ENCODE measurements at regions not wholly inside any gene's neighbourhood (a gene's known extent, or its start where the extent isn't known, plus 50 kb on each side); places are given as distances from the start of the nearest gene placed in this dataset.

DNA sequence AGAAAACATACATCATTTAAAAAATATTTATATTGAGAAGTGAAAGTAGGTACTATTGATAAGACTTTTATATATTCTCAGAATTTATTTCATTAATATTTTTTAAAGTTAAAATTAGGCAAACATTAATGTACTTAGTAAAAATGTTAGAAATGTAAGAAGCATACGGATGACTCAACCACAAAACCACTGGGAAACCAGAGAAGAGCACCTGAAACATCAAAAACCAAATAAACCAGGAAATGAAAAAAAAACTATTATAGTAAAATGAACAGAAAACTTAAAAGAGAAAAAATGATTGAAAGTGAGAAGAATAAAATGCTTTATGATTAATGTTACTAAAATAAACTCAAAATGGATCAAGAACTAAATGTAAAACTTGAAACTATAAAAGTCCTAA, 233.2 kb upstream of the DAB2 start:
- H2AFZ ChIP-seq (ENCODE audit: control insufficient read depth, low read length) = no peak overlapping the region
- H4K20me1 ChIP-seq (ENCODE audit: control insufficient read depth, extremely low read depth, insufficient read depth, low read length) = no peaks in the 10 kb centered on the region
- H3K4me1 ChIP-seq (ENCODE audit: control insufficient read depth, extremely low read depth, insufficient read depth, low read length) = peaks cover 5% of the 10 kb centered on the region
- H3K79me2 ChIP-seq (ENCODE audit: control insufficient read depth, insufficient read depth, low read length) = no peaks in the 10 kb centered on the region
- H3K27ac ChIP-seq (ENCODE audit: control insufficient read depth, insufficient read depth, low read length) = no peak overlapping the region
- dilution Hi-C loops (cut with MboI; ENCODE audit: extremely low pct_ligation_motif_present, low sequenced_read_pairs) = no loop called here
- no peaks in the 10 kb centered on the region for H3K27me3 ChIP-seq (ENCODE audit: control insufficient read depth, extremely low read depth, insufficient read depth, low read length)
- TF ChIP-seq EZH2 (IDR thresholded peaks at IDR 0.05; ENCODE audit: low read length) = no peak
- TF ChIP-seq, protein P1, sequence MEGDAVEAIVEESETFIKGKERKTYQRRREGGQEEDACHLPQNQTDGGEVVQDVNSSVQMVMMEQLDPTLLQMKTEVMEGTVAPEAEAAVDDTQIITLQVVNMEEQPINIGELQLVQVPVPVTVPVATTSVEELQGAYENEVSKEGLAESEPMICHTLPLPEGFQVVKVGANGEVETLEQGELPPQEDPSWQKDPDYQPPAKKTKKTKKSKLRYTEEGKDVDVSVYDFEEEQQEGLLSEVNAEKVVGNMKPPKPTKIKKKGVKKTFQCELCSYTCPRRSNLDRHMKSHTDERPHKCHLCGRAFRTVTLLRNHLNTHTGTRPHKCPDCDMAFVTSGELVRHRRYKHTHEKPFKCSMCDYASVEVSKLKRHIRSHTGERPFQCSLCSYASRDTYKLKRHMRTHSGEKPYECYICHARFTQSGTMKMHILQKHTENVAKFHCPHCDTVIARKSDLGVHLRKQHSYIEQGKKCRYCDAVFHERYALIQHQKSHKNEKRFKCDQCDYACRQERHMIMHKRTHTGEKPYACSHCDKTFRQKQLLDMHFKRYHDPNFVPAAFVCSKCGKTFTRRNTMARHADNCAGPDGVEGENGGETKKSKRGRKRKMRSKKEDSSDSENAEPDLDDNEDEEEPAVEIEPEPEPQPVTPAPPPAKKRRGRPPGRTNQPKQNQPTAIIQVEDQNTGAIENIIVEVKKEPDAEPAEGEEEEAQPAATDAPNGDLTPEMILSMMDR (optimal IDR thresholded peaks at IDR 0.05 in 1 of 3, IDR thresholded peaks at IDR 0.05 in 1 of 3, conservative IDR thresholded peaks at IDR 0.05 in 1 of 3; ENCODE audit: extremely low read depth in 1 of 3, insufficient read depth in 2 of 3, low read length in 3 of 3) = no peak
- no peak overlapping the region for H3K9ac ChIP-seq (ENCODE audit: control insufficient read depth, extremely low read depth, insufficient read depth, low read length)
- FAIRE-seq (no peak), DNase-seq (ENCODE audit: low read depth, low spot score) (no peak)
- H3K9me1 ChIP-seq (ENCODE audit: control insufficient read depth, extremely low read depth, insufficient read depth, low read length) = no peaks in the 10 kb centered on the region
- H3K4me2 ChIP-seq (ENCODE audit: control insufficient read depth, extremely low read depth, insufficient read depth, low read depth, low read length) = no peak overlapping the region
- no peaks in the 10 kb centered on the region for H3K9me3 ChIP-seq (ENCODE audit: control insufficient read depth, low read depth, low read length)
- no peak overlapping the region for H3K4me3 ChIP-seq (ENCODE audit: control insufficient read depth in 2 of 3, extremely low read depth in 1 of 3, insufficient read depth in 2 of 3, low read depth in 1 of 3, low read length in 3 of 3)
- no peaks in the 10 kb centered on the region for H3K36me3 ChIP-seq (ENCODE audit: control insufficient read depth in 2 of 2, extremely low read depth in 1 of 2, insufficient read depth in 2 of 2, low read length in 2 of 2)

DNA sequence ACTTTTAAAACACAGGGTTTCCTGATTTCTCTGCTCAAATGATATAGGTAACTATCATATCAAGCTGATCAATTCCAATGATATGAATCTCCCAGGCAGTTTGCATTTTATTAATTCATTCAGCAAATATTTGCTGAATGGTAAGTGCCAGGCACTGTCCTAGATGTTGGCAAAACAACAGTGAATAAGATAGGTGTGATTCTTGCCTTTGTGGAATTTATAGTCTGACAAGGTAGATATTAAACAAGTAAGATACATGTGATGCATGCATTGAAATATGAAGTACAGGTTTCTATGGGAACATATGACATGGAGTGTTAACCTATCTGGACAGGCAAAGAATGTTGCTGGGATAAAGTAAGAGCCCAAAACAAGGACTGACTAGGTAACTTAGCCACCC, 231.8 kb upstream of the DAB2 start:
- no peaks in the 10 kb centered on the region for H3K9me3 ChIP-seq (ENCODE audit: control insufficient read depth, low read depth, low read length)
- H3K79me2 ChIP-seq (ENCODE audit: control insufficient read depth, insufficient read depth, low read length) = no peaks in the 10 kb centered on the region
- peaks cover 5% of the 10 kb centered on the region for H3K4me1 ChIP-seq (ENCODE audit: control insufficient read depth, extremely low read depth, insufficient read depth, low read length)
- H3K4me2 ChIP-seq (ENCODE audit: control insufficient read depth, extremely low read depth, insufficient read depth, low read depth, low read length) = no peak overlapping the region
- DNase-seq (ENCODE audit: low read depth, low spot score) (no peak), FAIRE-seq (no peak)
- H3K36me3 ChIP-seq (ENCODE audit: control insufficient read depth in 2 of 2, extremely low read depth in 1 of 2, insufficient read depth in 2 of 2, low read length in 2 of 2) = no peaks in the 10 kb centered on the region
- dilution Hi-C loops (cut with MboI; ENCODE audit: extremely low pct_ligation_motif_present, low sequenced_read_pairs) = no loop called here
- H3K4me3 ChIP-seq (ENCODE audit: control insufficient read depth in 2 of 3, extremely low read depth in 1 of 3, insufficient read depth in 2 of 3, low read depth in 1 of 3, low read length in 3 of 3) = no peak overlapping the region
- no peak for TF ChIP-seq EZH2 (IDR thresholded peaks at IDR 0.05; ENCODE audit: low read length)
- TF ChIP-seq, protein P1 (optimal IDR thresholded peaks at IDR 0.05 in 1 of 3, IDR thresholded peaks at IDR 0.05 in 1 of 3, conservative IDR thresholded peaks at IDR 0.05 in 1 of 3; ENCODE audit: extremely low read depth in 1 of 3, insufficient read depth in 2 of 3, low read length in 3 of 3) = no peak
- no peak overlapping the region for H3K9ac ChIP-seq (ENCODE audit: control insufficient read depth, extremely low read depth, insufficient read depth, low read length)
- no peak overlapping the region for H3K27ac ChIP-seq (ENCODE audit: control insufficient read depth, insufficient read depth, low read length)
- H3K9me1 ChIP-seq (ENCODE audit: control insufficient read depth, extremely low read depth, insufficient read depth, low read length) = no peaks in the 10 kb centered on the region
- no peak overlapping the region for H2AFZ ChIP-seq (ENCODE audit: control insufficient read depth, low read length)
- no peaks in the 10 kb centered on the region for H3K27me3 ChIP-seq (ENCODE audit: control insufficient read depth, extremely low read depth, insufficient read depth, low read length)
- no peaks in the 10 kb centered on the region for H4K20me1 ChIP-seq (ENCODE audit: control insufficient read depth, extremely low read depth, insufficient read depth, low read length)
